ENCODE measurements at regions not wholly inside any gene's neighbourhood (a gene's known extent, or its start where the extent isn't known, plus 50 kb on each side); places are given as distances from the start of the nearest gene placed in this dataset.

GRCh38 chr7:156143683-156144082 is 331.4 kb upstream of the SHH start:
- DNase-seq (ENCODE audit: low spot score) = no peak

DNA sequence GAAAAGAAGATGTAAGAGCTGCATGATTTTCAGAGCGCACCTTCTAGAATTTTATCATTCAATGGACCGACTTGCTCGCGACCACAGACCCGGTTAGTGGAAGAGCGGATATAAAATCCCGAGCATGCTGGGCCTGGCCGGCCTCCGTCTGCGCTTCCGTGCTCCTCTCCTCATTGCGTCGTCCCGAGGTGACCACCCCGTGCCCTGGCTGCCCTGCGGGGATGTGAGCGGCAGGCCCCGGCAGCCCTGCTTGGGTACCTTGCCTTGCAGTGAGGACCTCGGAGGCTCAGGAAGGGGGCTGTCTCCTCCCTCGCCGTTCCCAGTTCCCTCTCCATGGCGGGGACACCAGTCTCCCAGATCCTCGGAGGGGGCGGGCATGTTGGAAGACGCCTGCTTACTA is 330.9 kb upstream of the SHH start:
- no peak for DNase-seq (ENCODE audit: low spot score)
- no peak for TF ChIP-seq CTCF (IDR thresholded peaks at IDR 0.05; ENCODE audit: extremely low read depth, missing control alignments)

More at GRCh38 chr7:156143683-156144082, 331.4 kb upstream of the SHH start:
- TF ChIP-seq CTCF (IDR thresholded peaks at IDR 0.05; ENCODE audit: extremely low read depth, missing control alignments) = no peak

DNA sequence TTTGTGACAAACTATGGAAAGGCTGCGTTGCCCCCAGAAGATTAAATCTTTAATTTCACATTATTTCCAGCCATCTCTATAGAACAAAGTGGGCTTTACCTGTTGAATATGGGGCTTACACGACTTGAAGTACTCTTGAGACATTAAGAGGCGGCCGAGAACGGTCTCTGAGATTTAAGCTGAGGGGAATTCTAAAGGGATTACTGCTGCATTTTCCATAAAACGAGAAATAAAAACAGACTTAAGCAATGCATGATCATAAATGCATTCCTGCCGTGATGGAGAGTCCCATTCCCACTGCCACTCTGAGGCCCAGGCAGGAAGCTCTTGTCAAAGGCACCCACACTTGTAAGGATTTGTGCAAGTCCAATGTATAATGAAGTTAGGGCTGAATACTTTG is 329.7 kb upstream of the SHH start:
- TF ChIP-seq CTCF (IDR thresholded peaks at IDR 0.05; ENCODE audit: extremely low read depth, missing control alignments) = no peak

GRCh38 chr7:156140896-156141295 is 328.6 kb upstream of the SHH start:
- no peak for DNase-seq (ENCODE audit: low spot score)
- no peak for TF ChIP-seq CTCF (IDR thresholded peaks at IDR 0.05; ENCODE audit: extremely low read depth, missing control alignments)

More for the DNA sequence above, 329.7 kb upstream of the SHH start:
- DNase-seq (ENCODE audit: low spot score) = no peak

DNA sequence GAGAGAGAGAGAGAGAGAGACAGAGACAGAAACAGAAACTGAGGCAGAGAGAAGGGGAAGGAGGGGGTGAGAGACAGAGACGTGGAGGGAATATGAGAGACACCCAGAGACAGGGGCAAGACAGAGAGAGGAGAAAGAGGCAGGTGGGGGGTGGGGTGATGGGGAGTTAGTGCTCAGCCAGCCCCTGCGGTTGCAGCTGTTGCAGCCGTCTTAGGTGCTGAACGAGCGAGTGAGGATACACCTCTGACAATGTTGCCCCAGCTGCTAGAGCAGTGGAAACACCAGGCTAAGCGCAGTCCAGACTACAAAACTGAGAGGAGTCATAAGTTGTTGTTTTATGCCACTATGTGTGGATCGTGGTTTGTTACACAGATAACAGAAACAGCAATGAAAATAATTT is 328.2 kb upstream of the SHH start:
- DNase-seq (ENCODE audit: low spot score) = no peak
- TF ChIP-seq CTCF (IDR thresholded peaks at IDR 0.05; ENCODE audit: extremely low read depth, missing control alignments) = no peak

DNA sequence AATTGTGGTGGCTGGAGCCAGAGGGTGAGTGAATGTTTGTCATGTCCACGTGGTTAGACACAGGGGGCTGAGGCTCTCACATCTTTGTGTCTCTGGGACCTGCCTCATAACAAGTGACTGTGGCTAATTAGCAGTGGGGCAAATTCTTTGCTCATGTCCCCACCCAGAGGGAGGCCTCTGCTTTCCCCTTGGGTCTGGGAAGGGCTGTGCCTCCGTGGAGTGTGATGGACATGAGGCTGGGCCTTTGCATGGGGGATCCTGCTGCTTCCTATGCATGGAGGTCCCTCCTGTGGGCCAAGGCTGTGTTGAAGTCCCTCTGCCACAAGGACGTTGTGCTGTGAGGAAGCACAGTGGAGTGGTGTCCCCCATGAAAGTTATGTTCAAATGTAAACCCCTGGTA is 327.4 kb upstream of the SHH start:
- TF ChIP-seq CTCF (IDR thresholded peaks at IDR 0.05; ENCODE audit: extremely low read depth, missing control alignments) = no peak
- DNase-seq (ENCODE audit: low spot score) = no peak

GRCh38 chr7:156139112-156139511 is 326.8 kb upstream of the SHH start:
- DNase-seq (ENCODE audit: low spot score) = no peak
- no peak for TF ChIP-seq CTCF (IDR thresholded peaks at IDR 0.05; ENCODE audit: extremely low read depth, missing control alignments)
